Pancreas (tissue), 10 donors: ENCODE measurements at regions not wholly inside any gene's neighbourhood (a gene's known extent, or its start where the extent isn't known, plus 50 kb on each side); places are given as distances from the start of the nearest gene placed in this dataset.
A peak's percentile ranks its signal among the peaks of the same experiment; 100 is the strongest.

Experiments used
- ATAC-seq, 4 donors: fragments of 200-7000 bp; cut with Tn5 transposase; one replicate each; pipeline versions ENCODE4 v1.8.0 to v1.9.1; 2020; ENCODE audit warnings: mild to moderate bottlenecking in 4 of 4, moderate library complexity in 4 of 4
- DNase-seq, 6 donors: peaks; one replicate each; pipeline ENCODE4 v3.0.0-alpha.2; 2020
- FAIRE-seq: peaks from 2 replicates; lab custom pipeline; 2012; peaks lifted over from hg19 to GRCh38; lab: Jason Lieb, UNC
- H3K27ac ChIP-seq, 4 donors: fragments of 200-600 bp; sonication (generic); 1 replicate in 3 of 4; 2 replicates in 1 of 4; pipeline versions ENCODE4 v1.5.0 to v1.8.0; 2020
- H3K27me3 ChIP-seq, 4 donors: fragments of 200-600 bp; one replicate each; pipeline ENCODE4 v1.8.0; 2021
- H3K36me3 ChIP-seq, 3 donors: fragments of 200-600 bp; sonication (generic) in 1 of 3; one replicate each; pipeline versions ENCODE4 v1.5.0 to v1.8.0; 2020 to 2021
- H3K4me1 ChIP-seq, 3 donors: fragments of 200-600 bp; one replicate each; pipeline ENCODE4 v1.8.0; 2021
- H3K4me3 ChIP-seq, 4 donors: fragments of 200-600 bp; sonication (generic) in 2 of 4; one replicate each; pipeline versions ENCODE4 v1.5.0 to v1.8.0; 2020 to 2021
- H3K9me3 ChIP-seq, 4 donors: fragments of 200-600 bp; one replicate each; pipeline ENCODE4 v1.8.0; 2021
- CTCF ChIP-seq, 4 donors: fragments of 200-600 bp; sonication (generic) in 3 of 4; IDR thresholded peaks; one replicate each; pipeline versions ENCODE4 v1.5.0 to v1.8.0; 2021; ENCODE audit warnings: antibody characterized with exemption in 4 of 4
- WGBS, 2 donors: extraction: QIAGEN DNeasy Blood & Tissue Kit; methylation state at CpG; one replicate each; pipeline ENCODE4 v1.1.7; 2013; 5-methylcytosine and 5-hydroxymethylcytosine counted together
- intact Hi-C, 3 donors: fragments of 100-400 bp; cut with DNase I; formaldehyde crosslinking; loops; one replicate each; pipeline versions ENCODE4 v1.11.1 to v1.14.2; 2022
- donor health status: healthy with polysubstance abuse.
- donor health status: DM: no; HTN: no; CAD: no; lungs with moderate emphysema.
- donor health status: DM: no; HTN: no; CAD: no.
- donor health status: control.
- donor health status: control.
- donor health status: Bipolar disorder and iron deficiency.
- donor health status: DM: yes; HTN: yes; CAD: no.
- donor health status: DM: no; HTN: no; CAD: no.
- donor health status: DM: no; HTN: no; CAD: no.
- donor health status: DM: yes; HTN: yes; CAD: no.

DNA sequence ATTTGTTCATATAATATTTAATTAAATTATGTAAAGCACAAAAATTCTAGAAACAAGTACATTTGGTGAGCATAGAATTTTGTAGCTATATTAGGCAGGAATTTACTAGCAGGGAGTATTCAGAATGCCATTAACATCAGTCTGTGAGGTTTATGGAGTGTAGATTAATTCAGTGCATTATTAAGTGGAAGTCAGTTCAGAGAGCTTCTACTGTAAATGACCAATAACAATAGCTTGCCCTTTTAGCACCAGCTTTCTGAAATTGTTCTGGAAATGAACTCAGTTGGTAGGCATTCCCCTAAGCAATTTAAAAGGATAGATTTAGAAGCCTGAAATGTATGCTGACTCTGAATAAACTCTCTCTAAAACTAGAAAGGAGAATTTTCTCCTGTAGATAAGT is 208.2 kb upstream of the CNTNAP5 start:
- Histone ChIP-seq H3K36me3 (no peaks in the 10 kb centered on the region), H3K9me3 (no peaks in the 10 kb centered on the region), H3K27me3 (no peaks in the 10 kb centered on the region), H3K4me3 (no peak overlapping the region), H3K27ac (peak overlapping the region in 1 of 4 donors; percentile 27), H3K4me1 (no peaks in the 10 kb centered on the region)
- no peak for TF ChIP-seq CTCF (IDR thresholded peaks at IDR 0.05)
- FAIRE-seq (no peak), ATAC-seq (no peak), DNase-seq (no peak)
- intact Hi-C loops, result no loop called here

DNA sequence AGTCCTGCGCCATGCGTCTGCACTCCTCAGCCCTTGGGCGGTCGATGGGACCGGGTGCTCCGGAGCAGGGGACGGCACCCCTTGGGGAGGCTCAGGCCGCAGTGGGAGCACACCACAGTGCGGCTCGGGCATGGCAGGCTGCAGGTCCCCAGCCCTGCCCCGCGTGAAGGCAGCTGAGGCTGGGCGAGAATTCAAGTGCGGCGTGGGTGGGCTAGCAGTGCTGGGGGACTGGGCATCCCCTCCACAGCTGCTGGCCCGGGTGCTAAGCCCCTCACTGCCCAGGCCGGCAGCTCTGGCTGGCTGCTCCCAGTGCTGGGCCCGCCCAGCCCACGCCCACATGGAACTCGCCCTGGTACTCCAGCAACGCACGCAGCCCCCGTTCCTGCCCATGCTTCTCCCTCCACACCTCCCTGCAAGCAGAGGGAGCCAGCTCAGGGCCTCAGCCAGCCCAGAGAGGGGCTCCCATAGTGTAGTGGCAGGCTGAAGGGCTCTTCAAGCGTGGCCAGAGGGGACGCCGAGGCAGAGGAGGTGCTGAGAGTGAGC is 198.3 kb upstream of the CNTNAP5 start:
- Histone ChIP-seq H3K9me3 (no peaks in the 10 kb centered on the region), H3K4me1 (no peaks in the 10 kb centered on the region), H3K27ac (no peak overlapping the region), H3K27me3 (no peaks in the 10 kb centered on the region), H3K36me3 (no peaks in the 10 kb centered on the region), H3K4me3 (no peak overlapping the region)
- ATAC-seq, result no peak
- intact Hi-C loops, result no loop called here
- no peak for TF ChIP-seq CTCF (IDR thresholded peaks at IDR 0.05)
- WGBS, 2 donors, result 84 to 94% methylated on average over 26 of the region's 26 CpGs
- FAIRE-seq, result no peak
- DNase-seq, result peak in 1 of 6 donors; percentile 66

GRCh38 chr2:123839326-123839725 is 185.8 kb upstream of the CNTNAP5 start:
- DNase-seq (no peak), ATAC-seq (no peak), FAIRE-seq (no peak)
- H3K36me3 ChIP-seq, result no peaks in the 10 kb centered on the region
- no peak overlapping the region for H3K27ac ChIP-seq
- no peaks in the 10 kb centered on the region for H3K27me3 ChIP-seq
- H3K4me3 ChIP-seq, result no peak overlapping the region
- H3K4me1 ChIP-seq, result no peaks in the 10 kb centered on the region
- no peaks in the 10 kb centered on the region for H3K9me3 ChIP-seq
- no peak for TF ChIP-seq CTCF (IDR thresholded peaks at IDR 0.05)
- intact Hi-C loops, result no loop called here

DNA sequence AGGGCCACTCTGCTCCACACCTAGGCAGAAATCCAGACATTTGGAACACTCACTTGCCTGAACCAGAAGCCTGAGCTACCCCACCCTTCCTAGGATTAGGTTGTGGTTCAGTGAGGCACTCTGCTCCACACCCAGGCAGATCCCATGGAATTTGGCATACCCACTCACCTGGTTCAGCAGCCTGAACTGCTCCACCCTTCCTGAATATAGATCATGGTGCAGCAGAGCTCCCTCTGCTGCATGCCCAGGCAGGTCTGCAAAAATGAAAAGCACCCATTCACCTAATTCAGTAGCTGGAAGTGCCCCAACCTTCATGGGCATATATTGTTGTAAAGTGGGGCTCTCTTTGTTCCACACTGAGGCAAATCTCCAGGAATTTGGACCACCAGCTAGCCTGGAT is 185.1 kb upstream of the CNTNAP5 start:
- TF ChIP-seq CTCF (IDR thresholded peaks at IDR 0.05), result no peak

DNA sequence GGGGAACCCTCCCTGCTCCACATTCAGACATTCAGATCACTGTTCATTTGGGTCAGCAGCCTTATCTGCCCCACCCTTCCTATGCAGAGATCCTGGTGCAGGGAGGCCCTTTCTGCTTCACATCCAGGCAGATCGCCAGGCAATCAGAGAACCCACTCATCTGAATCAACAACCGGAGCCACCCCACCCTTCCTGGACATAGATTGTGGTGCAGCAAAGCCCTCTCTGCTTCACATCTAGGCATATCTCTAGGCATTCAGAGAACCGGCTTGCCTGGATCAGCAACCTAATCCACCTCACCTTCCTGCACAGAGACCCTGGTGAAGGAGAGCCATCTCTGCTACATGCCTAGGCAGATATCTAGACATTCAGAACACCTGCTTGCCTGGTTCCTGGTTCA is 184.5 kb upstream of the CNTNAP5 start:
- Histone ChIP-seq H3K9me3 (no peaks in the 10 kb centered on the region), H3K4me1 (no peaks in the 10 kb centered on the region), H3K27ac (no peak overlapping the region), H3K27me3 (no peaks in the 10 kb centered on the region), H3K36me3 (no peaks in the 10 kb centered on the region), H3K4me3 (no peak overlapping the region)
- WGBS, 2 donors, result 62 to 75% methylated on average over 3 of the region's 3 CpGs
- no peak for FAIRE-seq
- ATAC-seq, result no peak
- no peak for DNase-seq
- intact Hi-C loops, result no loop called here
- TF ChIP-seq CTCF (IDR thresholded peaks at IDR 0.05), result no peak

More for the DNA sequence above, 185.1 kb upstream of the CNTNAP5 start:
- no peaks in the 10 kb centered on the region for H3K4me1 ChIP-seq
- H3K27me3 ChIP-seq, result no peaks in the 10 kb centered on the region
- intact Hi-C loops, result no loop called here
- H3K9me3 ChIP-seq, result no peaks in the 10 kb centered on the region
- H3K27ac ChIP-seq, result no peak overlapping the region
- no peak overlapping the region for H3K4me3 ChIP-seq
- DNase-seq, result no peak
- no peak for ATAC-seq
- H3K36me3 ChIP-seq, result no peaks in the 10 kb centered on the region
- no peak for FAIRE-seq
